HK-2 (cell line): ENCODE measurements at regions not wholly inside any gene's neighbourhood (a gene's known extent, or its start where the extent isn't known, plus 50 kb on each side); places are given as distances from the start of the nearest gene placed in this dataset.

Experiments
- DNase-seq: peaks from one replicate; pipeline ENCODE4 v3.0.0-alpha.2; 2018; ENCODE audit not compliant: unreplicated experiment

GRCh38 chr15:95279277-95280019, 1048.1 kb downstream of the MCTP2 start:
- DNase-seq: no peak

GRCh38 chr15:95280711-95281110, 1049.3 kb downstream of the MCTP2 start:
- no peak for DNase-seq

GRCh38 chr15:95281470-95281869, 1049.0 kb upstream of the NR2F2 start:
- no peak for DNase-seq

GRCh38 chr15:95284492-95284891, 1046.0 kb upstream of the NR2F2 start:
- no peak for DNase-seq

DNA sequence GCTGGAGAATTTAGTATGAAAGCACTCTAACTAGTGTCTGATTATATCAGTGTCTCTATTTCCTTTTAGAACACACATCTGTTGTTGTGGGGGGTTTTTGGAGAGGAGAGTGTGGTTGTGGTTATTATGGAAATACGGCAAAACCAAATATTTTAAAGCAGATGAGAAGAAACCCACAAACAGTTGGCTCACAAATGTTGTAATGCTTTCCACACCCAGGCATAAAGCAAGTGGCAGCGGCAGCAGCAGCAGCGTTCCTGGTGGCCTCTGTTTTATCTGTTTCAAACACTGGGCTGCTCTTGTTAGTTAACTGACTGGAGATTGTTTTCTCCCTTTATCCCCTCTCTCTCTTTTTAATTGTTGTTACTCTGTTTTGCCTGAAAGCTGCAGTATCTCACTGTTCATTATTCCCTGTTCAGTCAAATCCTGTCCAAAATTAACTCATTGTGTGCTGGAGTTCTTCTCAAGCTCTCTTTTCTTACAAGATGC, 1045.5 kb upstream of the NR2F2 start:
- DNase-seq: no peak

DNA sequence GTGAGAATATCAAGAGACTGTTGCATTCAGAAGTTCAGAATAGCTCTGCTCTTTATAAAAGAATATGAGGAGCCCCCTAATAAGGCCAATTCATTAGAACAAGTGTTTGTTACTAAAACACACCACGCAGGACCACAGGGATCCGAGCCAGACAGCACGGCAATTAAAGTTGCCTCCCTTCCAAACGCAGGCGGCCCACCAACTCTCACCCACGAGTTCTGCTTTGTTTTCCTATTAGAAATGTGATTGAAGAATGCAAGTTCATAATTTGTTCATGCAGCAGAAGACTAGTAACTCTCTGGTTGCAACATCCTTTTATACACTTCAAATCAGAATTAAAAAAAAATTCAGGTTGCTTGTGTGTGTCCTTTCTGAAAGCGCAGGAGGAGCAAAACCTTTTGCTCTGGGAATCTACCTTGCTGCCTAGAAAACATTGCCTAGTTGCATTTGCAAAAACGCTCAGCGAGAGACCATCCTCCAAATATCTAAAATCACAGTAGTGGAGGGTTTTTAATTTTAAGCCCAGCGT, 1044.1 kb upstream of the NR2F2 start:
- no peak for DNase-seq

- DNase-seq: no peak
These were observed 1042.8 kb upstream of the NR2F2 start for GRCh38 chr15:95287720-95288103.

GRCh38 chr15:95288626-95289025, 1041.9 kb upstream of the NR2F2 start:
- no peak for DNase-seq

- no peak for DNase-seq
These were observed 1040.1 kb upstream of the NR2F2 start for GRCh38 chr15:95290176-95290974.

DNA sequence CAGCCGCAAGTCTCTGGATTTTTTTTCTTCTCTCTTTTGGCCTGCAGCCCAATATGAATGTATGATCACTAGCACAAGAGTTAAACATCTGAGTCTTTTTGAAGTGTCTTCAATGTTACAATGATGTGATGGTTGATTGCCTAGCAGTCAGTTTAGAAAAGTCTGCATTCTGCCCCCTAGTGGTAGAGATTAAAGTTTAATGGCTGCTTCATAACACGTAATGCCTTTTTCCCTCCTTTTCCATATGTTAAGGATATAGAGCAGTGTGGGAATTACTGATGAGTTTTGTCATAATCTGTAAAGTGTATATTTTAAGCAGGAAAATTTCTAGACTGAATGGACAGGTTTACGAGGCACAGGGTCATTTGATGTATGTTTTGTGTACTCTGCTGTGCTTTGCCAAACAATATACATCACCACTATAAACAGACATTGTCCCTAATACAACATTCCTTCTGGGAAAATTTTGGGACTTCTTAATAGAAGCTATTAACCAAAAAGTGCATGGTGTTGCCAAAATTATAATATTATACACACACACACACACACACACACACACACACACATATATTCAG, 1038.5 kb upstream of the NR2F2 start:
- DNase-seq: no peak

GRCh38 chr15:95292785-95293450, 1037.6 kb upstream of the NR2F2 start:
- DNase-seq: no peak

DNA sequence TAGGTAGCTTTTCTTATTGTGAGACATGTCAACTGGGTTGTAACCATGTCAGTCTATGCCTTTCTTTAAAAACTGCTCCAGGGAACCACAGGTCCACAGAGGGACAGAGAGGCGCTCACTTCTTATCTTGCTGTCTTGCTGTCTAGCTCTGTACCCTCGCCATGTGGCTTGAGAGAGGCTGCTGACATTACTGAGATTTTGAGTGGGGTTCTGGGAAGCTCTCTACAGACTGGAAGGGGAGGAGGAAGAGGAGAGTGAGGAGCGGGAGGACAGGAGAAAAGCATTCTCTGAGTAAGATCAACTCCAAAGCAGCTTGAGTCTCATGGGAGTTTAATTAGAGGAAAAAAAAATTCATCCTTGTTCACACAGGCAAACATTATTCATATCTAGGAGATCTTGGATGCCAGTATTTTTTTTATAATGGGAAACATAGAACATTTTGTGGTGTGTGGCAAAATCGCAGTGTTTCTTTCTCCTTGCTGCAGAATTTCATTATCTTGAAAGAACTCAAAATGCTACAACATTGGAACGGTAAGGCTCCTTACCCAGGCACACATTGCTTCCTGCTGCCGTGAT, 1037.0 kb upstream of the NR2F2 start:
- no peak for DNase-seq

DNA sequence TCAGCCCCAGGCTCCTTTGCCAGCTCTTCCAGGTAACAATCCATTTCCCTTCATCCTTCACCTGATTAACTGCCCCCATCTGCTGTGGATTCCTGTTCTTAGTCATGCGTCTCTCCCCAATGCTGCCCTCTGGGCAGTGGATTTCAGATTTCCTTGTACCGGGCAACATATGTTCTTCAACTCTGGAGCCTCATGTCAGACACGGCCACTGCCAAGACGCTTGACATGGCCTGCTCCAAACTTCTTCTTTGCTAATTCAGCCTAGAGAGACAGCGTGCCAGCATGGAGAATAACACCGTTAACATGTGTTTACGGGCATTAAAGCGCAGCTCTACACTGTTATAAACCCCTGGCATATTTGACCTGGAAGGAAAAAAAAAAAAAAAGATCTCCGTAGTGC, 1035.1 kb upstream of the NR2F2 start:
- DNase-seq: no peak

GRCh38 chr15:95295896-95296625, 1034.4 kb upstream of the NR2F2 start:
- no peak for DNase-seq

- no peak for DNase-seq
These were observed 1033.9 kb upstream of the NR2F2 start for GRCh38 chr15:95296643-95297042.

DNA sequence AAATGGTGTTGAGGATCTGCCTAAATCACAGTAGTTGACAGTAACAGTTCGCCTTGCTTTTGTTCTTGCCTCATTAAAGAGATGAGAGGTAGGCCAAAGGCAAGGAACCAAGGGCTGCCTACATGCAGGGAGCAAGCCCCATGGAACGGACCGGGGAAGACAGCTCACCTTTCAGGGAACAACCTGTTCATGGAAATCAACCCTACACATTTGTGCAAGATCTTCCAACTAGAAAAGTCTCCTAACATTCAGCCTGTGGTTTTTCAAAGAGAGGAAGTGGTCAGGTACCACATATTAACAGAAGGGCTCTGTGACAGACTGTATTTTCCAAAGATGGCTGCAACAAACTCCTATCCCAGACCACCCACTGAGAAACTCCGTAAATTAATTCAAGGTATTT, 1031.8 kb upstream of the NR2F2 start:
- no peak for DNase-seq

GRCh38 chr15:95300958-95301357, 1029.5 kb upstream of the NR2F2 start:
- DNase-seq: no peak

DNA sequence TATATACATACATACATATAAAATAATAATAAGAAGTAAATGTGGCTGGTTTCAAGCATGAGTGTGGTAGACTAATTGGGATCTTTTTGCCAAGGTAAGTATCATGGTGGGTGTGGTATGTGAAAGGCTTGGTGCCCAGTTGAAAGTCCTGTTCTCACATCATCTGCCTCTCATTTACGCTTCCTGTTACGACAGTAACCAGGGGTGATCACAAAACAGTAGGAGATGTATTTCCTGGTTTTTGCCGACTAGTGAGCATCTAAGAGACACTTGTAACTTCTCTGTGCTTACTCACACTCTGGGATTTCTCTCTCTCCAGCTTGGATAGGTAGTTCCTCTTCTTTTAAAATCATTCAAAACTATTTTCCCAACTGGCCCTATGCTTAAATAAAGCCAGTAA, 1028.3 kb upstream of the NR2F2 start:
- no peak for DNase-seq

- DNase-seq: no peak
These were observed 1027.7 kb upstream of the NR2F2 start for GRCh38 chr15:95302809-95303208.

DNA sequence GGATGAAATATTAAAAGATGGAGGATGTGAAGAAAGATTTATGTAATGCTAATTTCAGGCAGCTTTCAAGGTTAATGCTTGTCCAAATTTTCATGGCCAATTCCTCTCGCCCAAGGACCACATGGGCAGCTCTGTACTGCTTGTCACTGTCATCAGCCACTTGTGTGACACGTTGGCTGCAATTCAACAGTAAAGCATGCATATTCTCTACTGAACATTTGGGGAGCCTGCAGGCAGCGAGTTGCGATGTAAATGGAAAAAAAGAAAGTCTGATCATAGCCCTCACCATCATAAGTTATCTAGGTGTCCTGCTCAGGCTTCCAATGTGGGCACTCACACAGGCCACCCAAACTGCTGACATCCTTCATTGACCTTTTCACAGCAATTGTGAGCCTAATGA, 1026.8 kb upstream of the NR2F2 start:
- no peak for DNase-seq
